H9 (cell line): ENCODE measurements at regions not wholly inside any gene's neighbourhood (a gene's known extent, or its start where the extent isn't known, plus 50 kb on each side); places are given as distances from the start of the nearest gene placed in this dataset.
A peak's percentile ranks its signal among the peaks of the same experiment; 100 is the strongest.

ENCODE experiments used
- DNase-seq: peaks from one replicate; pipeline ENCODE4 v3.0.0-alpha.2; 2017
- H2AFZ ChIP-seq: one replicate; pipeline ENCODE4 v1.6.1; 2013; ENCODE audit warnings: mild to moderate bottlenecking, low read length, control low read depth, moderate library complexity
- H2AK5ac ChIP-seq: 2 replicates; pipeline ENCODE4 v1.6.1; 2013; ENCODE audit warnings: low read length, control low read depth, mixed read lengths; ENCODE audit not compliant: insufficient read length
- H2BK120ac ChIP-seq: one replicate; pipeline ENCODE4 v1.6.1; 2013; ENCODE audit warnings: low read depth, mild to moderate bottlenecking, low read length, control low read depth, inconsistent platforms; ENCODE audit not compliant: poor library complexity, severe bottlenecking
- H2BK12ac ChIP-seq: 2 replicates; pipeline ENCODE4 v1.6.1; 2013; ENCODE audit warnings: low read length, control low read depth, mixed read lengths, low read depth; ENCODE audit not compliant: insufficient read length
- H2BK15ac ChIP-seq: 2 replicates; pipeline ENCODE4 v1.6.1; 2013; ENCODE audit warnings: low read depth, low read length, control low read depth
- H2BK20ac ChIP-seq: one replicate; pipeline ENCODE4 v1.6.1; 2013; ENCODE audit warnings: low read depth, mild to moderate bottlenecking, low read length, control low read depth, inconsistent platforms; ENCODE audit not compliant: poor library complexity, severe bottlenecking
- H2BK5ac ChIP-seq: 2 replicates; pipeline ENCODE4 v1.6.1; 2013; ENCODE audit warnings: low read length, control low read depth, mixed read lengths; ENCODE audit not compliant: insufficient read length
- H3K14ac ChIP-seq: 2 replicates; pipeline ENCODE4 v1.6.1; 2013; ENCODE audit warnings: low read length, control low read depth; ENCODE audit not compliant: insufficient read depth
- H3K18ac ChIP-seq: 2 replicates; pipeline ENCODE4 v1.6.1; 2013; ENCODE audit warnings: low read depth, mild to moderate bottlenecking, mixed read lengths, low read length, control low read depth; ENCODE audit not compliant: insufficient read length
- H3K23ac ChIP-seq: 2 replicates; pipeline ENCODE4 v1.6.1; 2013; ENCODE audit warnings: low read length, control low read depth, mixed read lengths, low read depth; ENCODE audit not compliant: insufficient read length
- H3K23me2 ChIP-seq: 2 replicates; pipeline ENCODE4 v1.6.1; 2013; ENCODE audit warnings: low read depth, mild to moderate bottlenecking, mixed read lengths, low read length, control low read depth; ENCODE audit not compliant: insufficient read length, poor library complexity, severe bottlenecking
- H3K27ac ChIP-seq: 2 replicates; pipeline ENCODE4 v1.5.1; 2013; ENCODE audit warnings: low read length, control low read depth, mixed read lengths, low read depth; ENCODE audit not compliant: insufficient read length
- H3K27me3 ChIP-seq: 2 replicates; pipeline ENCODE4 v1.6.1; 2013; ENCODE audit warnings: low read length, control low read depth, inconsistent platforms; ENCODE audit not compliant: insufficient read depth
- H3K4ac ChIP-seq: 2 replicates; pipeline ENCODE4 v1.6.1; 2013; ENCODE audit warnings: low read depth, mild to moderate bottlenecking, control low read depth, inconsistent platforms, low read length, moderate library complexity
- H3K4me1 ChIP-seq: 2 replicates; pipeline ENCODE4 v1.6.1; 2013; ENCODE audit warnings: low read length, control low read depth, inconsistent platforms; ENCODE audit not compliant: insufficient read depth
- H3K4me2 ChIP-seq: 2 replicates; pipeline ENCODE4 v1.6.1; 2013; ENCODE audit warnings: low read length, control low read depth, mixed read lengths; ENCODE audit not compliant: insufficient read length, insufficient read depth
- H3K56ac ChIP-seq: 2 replicates; pipeline ENCODE4 v1.6.1; 2013; ENCODE audit warnings: low read depth, mild to moderate bottlenecking, mixed read lengths, low read length, control low read depth; ENCODE audit not compliant: insufficient read length
- H3K79me1 ChIP-seq: 2 replicates; pipeline ENCODE4 v1.6.1; 2013; ENCODE audit warnings: low read depth, mild to moderate bottlenecking, moderate library complexity, low read length, control low read depth, inconsistent platforms; ENCODE audit not compliant: insufficient read depth, poor library complexity, severe bottlenecking
- H3K79me2 ChIP-seq: 2 replicates; pipeline ENCODE4 v1.6.1; 2013; ENCODE audit warnings: low read length, control low read depth, inconsistent platforms; ENCODE audit not compliant: insufficient read depth
- H3K9ac ChIP-seq: 2 replicates; pipeline ENCODE4 v1.6.1; 2013; ENCODE audit warnings: low read length, control low read depth, mixed read lengths; ENCODE audit not compliant: insufficient read length; ENCODE audit errors: extremely low read depth
- H3K9me3 ChIP-seq: one replicate; pipeline ENCODE4 v1.6.1; 2013; ENCODE audit warnings: low read depth, low read length, inconsistent platforms; ENCODE audit not compliant: control insufficient read depth
- H3T11ph ChIP-seq: one replicate; pipeline ENCODE4 v1.6.1; 2013; ENCODE audit warnings: mild to moderate bottlenecking, low read length, control low read depth, inconsistent platforms
- H4K20me1 ChIP-seq: one replicate; pipeline ENCODE4 v1.6.1; 2013; ENCODE audit not compliant: control insufficient read depth, insufficient read length, insufficient read depth
- H4K5ac ChIP-seq: 2 replicates; pipeline ENCODE4 v1.6.1; 2013; ENCODE audit warnings: low read depth, mild to moderate bottlenecking, mixed read lengths, low read length, control low read depth; ENCODE audit not compliant: insufficient read length
- H4K8ac ChIP-seq: replicated peaks from 2 replicates; pipeline ENCODE4 v1.6.1; 2013; ENCODE audit warnings: low read length, control low read depth, mixed read lengths, low read depth; ENCODE audit not compliant: insufficient read length
- H4K91ac ChIP-seq: 2 replicates; pipeline ENCODE4 v1.6.1; 2013; ENCODE audit warnings: low read depth, mild to moderate bottlenecking, moderate library complexity, mixed read lengths, low read length, control low read depth; ENCODE audit not compliant: insufficient read length
- H3K27ac Mint-ChIP-seq, 3 experiments: 2 replicates in 2 of 3; 3 replicates in 1 of 3; pipeline ENCODE4 v1.8.0; 2020 to 2021; ENCODE audit warnings: mixed read lengths in 3 of 3, mild to moderate bottlenecking in 1 of 3, moderate library complexity in 1 of 3
- H3K27me3 Mint-ChIP-seq: 2 replicates; pipeline ENCODE4 v1.8.0; 2021; ENCODE audit warnings: low read depth, mild to moderate bottlenecking, moderate library complexity, mixed read lengths
- H3K36me3 Mint-ChIP-seq, 3 experiments: 2 replicates in 2 of 3; 3 replicates in 1 of 3; pipeline ENCODE4 v1.8.0; 2020 to 2021; ENCODE audit warnings: low read depth in 3 of 3, mixed read lengths in 3 of 3; ENCODE audit not compliant: insufficient read depth in 1 of 3
- H3K4me1 Mint-ChIP-seq, 2 experiments: 2 replicates each; pipeline ENCODE4 v1.8.0; 2020; ENCODE audit warnings: mixed read lengths in 2 of 2
- H3K4me3 Mint-ChIP-seq, 2 experiments: 2 replicates in 1 of 2; 3 replicates in 1 of 2; pipeline ENCODE4 v1.8.0; 2020 to 2021; ENCODE audit warnings: mild to moderate bottlenecking in 2 of 2, mixed read lengths in 2 of 2, moderate library complexity in 1 of 2
- H3K9me3 Mint-ChIP-seq, 2 experiments: 2 replicates in 1 of 2; 3 replicates in 1 of 2; pipeline ENCODE4 v1.8.0; 2020; ENCODE audit warnings: mild to moderate bottlenecking in 2 of 2, mixed read lengths in 2 of 2, moderate library complexity in 1 of 2
- WGBS: extraction: QIAGEN DNeasy Blood & Tissue Kit; methylation state at CpG from one replicate; pipeline ENCODE4 v1.1.7; 2013; ENCODE audit warnings: missing lambda C conversion rate, low lambda C conversion rate, mixed read lengths; ENCODE audit not compliant: insufficient read length; ENCODE audit errors: extremely low coverage; 5-methylcytosine and 5-hydroxymethylcytosine counted together
- TF ChIP-seq, protein P1 (sequence below): fragments of 200-600 bp; sonication (generic); conservative IDR thresholded peaks from 3 replicates; pipeline ENCODE4 v1.8.0; 2021; ENCODE audit warnings: antibody characterized with exemption, mild to moderate bottlenecking

DNA sequence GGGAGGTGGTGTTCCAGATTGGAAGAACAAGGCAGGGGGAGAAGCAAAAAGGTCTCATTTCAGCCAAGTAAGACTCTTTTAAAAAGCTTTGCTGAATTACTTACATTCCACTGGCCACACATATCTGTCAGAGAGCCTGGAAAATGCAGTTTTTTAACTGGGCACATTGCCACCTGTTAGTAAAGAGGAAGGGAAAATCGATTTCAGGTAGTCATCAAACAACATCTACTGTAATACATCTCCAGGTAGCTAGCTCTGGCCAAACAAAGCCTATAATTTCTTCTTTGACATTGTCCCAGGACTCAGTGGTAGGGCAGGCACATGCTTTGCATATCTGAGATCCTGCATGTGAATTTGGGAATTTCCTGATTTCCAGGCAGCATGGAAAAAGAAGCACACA lies 480.7 kb upstream of the SUCLG2 start:
- Histone ChIP-seq H3T11ph (no peak overlapping the region), H3K79me1 (no peaks in the 10 kb centered on the region), H3K4ac (no peak overlapping the region), H4K91ac (no peak overlapping the region), H3K4me1 (peaks cover 4% of the 10 kb centered on the region; the same call in 1 of the 2 replicates), H4K20me1 (no peaks in the 10 kb centered on the region), H2AK5ac (no peak overlapping the region), H3K27ac (no peak overlapping the region), H2BK120ac (no peak overlapping the region), H3K56ac (no peak overlapping the region), H2AFZ (no peak overlapping the region), H3K23me2 (no peaks in the 10 kb centered on the region), H2BK20ac (no peak overlapping the region), H3K4me2 (no peak overlapping the region), H3K27me3 (no peaks in the 10 kb centered on the region), H2BK12ac (no peak overlapping the region), H3K14ac (no peak overlapping the region), H2BK15ac (no peak overlapping the region), H3K9me3 (no peaks in the 10 kb centered on the region), H3K23ac (no peak overlapping the region), H4K5ac (no peak overlapping the region), H3K18ac (no peak overlapping the region), H3K9ac (no peak overlapping the region), H4K8ac (no peak overlapping the region), H3K79me2 (no peaks in the 10 kb centered on the region), H2BK5ac (no peak overlapping the region)
- WGBS: no CpG with 5 or more reads among the region's 1 CpG
- no peak for DNase-seq
- Mint-ChIP-seq H3K36me3 (no peaks in the 10 kb centered on the region; a peak in 1 of 7 replicates), H3K27me3 (no peaks in the 10 kb centered on the region), H3K9me3 (peaks cover 9 to 12% of the 10 kb centered on the region in 2 experiments; a peak in 4 of 5 replicates), H3K4me1 (peaks cover 19 to 21% of the 10 kb centered on the region in 2 experiments), H3K27ac (peak overlapping the region in 1 of 3 experiments; percentile 17; a peak in 1 of 7 replicates), H3K4me3 (no peak overlapping the region)
- TF ChIP-seq, protein P1, sequence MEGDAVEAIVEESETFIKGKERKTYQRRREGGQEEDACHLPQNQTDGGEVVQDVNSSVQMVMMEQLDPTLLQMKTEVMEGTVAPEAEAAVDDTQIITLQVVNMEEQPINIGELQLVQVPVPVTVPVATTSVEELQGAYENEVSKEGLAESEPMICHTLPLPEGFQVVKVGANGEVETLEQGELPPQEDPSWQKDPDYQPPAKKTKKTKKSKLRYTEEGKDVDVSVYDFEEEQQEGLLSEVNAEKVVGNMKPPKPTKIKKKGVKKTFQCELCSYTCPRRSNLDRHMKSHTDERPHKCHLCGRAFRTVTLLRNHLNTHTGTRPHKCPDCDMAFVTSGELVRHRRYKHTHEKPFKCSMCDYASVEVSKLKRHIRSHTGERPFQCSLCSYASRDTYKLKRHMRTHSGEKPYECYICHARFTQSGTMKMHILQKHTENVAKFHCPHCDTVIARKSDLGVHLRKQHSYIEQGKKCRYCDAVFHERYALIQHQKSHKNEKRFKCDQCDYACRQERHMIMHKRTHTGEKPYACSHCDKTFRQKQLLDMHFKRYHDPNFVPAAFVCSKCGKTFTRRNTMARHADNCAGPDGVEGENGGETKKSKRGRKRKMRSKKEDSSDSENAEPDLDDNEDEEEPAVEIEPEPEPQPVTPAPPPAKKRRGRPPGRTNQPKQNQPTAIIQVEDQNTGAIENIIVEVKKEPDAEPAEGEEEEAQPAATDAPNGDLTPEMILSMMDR: no peak
